Panc1 (cell line): ENCODE measurements at regions not wholly inside any gene's neighbourhood (a gene's known extent, or its start where the extent isn't known, plus 50 kb on each side); places are given as distances from the start of the nearest gene placed in this dataset.

Experiments
- CTCF ChIP-seq: fragments of 450-650 bp; IDR thresholded peaks from 2 replicates; pipeline ENCODE4 v1.5.1; 2017; ENCODE audit warnings: mild to moderate bottlenecking
- REST ChIP-seq, 2 experiments: IDR thresholded peaks; 2 replicates each; pipeline ENCODE4 v1.6.1; 2011 to 2012; ENCODE audit warnings: low read depth in 2 of 2, control low read depth in 1 of 2, low read length in 1 of 2, mild to moderate bottlenecking in 1 of 2, moderate library complexity in 1 of 2; ENCODE audit not compliant: insufficient read depth in 1 of 2
- SIN3A ChIP-seq: IDR thresholded peaks from 2 replicates; pipeline ENCODE4 v1.6.1; 2012; ENCODE audit warnings: low read depth, mild to moderate bottlenecking, low read length, moderate library complexity, borderline replicate concordance; ENCODE audit not compliant: insufficient read depth
- TCF7L2 ChIP-seq: IDR thresholded peaks from 2 replicates; pipeline ENCODE4 v1.6.1; 2011; ENCODE audit warnings: mild to moderate bottlenecking, low read depth, low read length, inconsistent platforms

- TF ChIP-seq CTCF = no peak
- TF ChIP-seq SIN3A = no peak
- no peak for TF ChIP-seq REST (IDR thresholded peaks at IDR 0.05; ENCODE audit: insufficient read depth in 1 of 2, low read depth in 2 of 2, low read length in 1 of 2)
- TF ChIP-seq TCF7L2 = no peak
These were observed 55.7 kb upstream of the PKDCC start for GRCh38 chr2:41992056-41992642.
